H4 (cell line): ENCODE measurements at regions not wholly inside any gene's neighbourhood (a gene's known extent, or its start where the extent isn't known, plus 50 kb on each side); places are given as distances from the start of the nearest gene placed in this dataset.
A peak's percentile ranks its signal among the peaks of the same experiment; 100 is the strongest.

Source experiments
- DNase-seq: peaks from one replicate; pipeline ENCODE4 v3.0.0-alpha.2; 2015; ENCODE audit warnings: low spot score

DNA sequence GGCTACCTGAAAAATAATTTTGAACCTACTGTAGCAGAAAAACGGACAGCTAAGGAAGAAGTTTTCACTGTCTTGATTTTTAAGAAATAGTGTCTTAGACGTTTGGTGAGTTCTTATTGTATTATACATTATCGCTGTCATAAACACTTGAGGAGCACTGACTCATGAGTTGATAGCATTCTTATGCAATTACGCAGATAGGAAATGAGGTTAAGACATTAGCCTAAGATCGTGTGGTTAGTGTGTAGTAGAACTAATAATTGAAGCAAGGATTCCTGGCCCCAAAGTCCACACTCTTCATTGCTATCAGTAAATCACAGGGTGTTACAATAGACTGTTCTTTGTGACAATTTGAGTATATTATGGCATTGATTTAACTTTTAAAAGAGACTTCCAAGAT lies 238.1 kb downstream of the ARAP2 start:
- peak; percentile 57 for DNase-seq

DNA sequence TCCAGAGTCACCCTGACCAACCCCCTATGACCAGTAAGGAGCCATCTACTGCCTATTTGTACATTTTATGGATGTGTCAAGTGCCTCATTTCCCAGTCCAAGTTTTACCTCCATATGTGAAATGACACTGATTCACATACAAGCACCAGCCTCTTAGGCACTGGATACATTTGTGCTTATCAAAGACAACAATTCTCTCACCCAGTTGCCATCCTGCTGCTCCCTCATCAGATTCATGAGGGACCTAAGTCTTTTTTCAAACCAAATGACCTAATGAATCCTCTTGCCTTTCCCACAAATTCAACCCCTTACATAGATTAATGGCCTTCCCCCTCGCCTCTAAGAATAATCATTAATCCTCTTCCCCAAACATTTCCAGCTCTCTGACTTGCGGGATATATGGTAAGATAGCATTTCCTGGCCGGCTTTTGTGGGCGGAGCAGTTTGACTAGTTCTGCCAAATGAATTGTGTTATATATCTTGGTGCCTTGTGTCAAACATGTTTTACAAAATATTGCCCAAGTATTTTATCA lies 233.9 kb downstream of the ARAP2 start:
- DNase-seq, result no peak

DNA sequence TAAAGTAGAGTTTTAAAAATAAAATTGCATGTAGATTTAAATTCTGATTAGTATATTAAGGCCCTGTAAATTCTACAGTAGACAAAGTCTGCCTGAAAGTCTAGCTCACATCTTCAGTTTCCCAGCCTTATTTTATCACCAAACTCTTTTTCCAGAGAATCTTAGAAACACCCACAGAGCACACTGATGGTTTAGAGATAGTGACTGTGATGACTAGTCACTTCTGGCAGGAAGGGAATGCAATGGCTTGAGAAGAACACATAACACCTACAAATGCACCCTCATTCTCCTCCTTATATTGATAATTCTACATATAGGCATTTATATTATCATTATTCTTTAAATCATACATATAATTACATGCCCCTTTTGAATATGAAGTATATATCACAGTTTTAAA lies 232.9 kb downstream of the ARAP2 start:
- DNase-seq, result no peak

DNA sequence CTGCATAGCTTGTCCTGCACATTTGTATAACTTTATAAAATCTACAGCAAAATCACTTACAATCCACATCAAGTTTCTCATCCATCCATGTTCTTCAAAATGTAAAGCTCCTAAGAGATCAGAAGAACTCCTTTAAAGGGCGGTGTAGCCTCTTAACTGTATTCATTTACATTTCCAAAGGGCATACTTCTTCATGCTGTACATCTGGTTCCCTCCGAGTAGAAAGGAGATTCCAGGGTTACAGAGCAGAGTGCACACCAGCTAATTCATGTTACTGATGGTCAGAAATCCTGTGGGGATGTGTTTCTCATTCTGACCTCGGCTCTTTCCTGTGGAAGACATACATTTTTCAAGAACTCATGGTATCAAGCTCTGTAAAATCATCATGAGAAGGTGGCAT lies 231.8 kb downstream of the ARAP2 start:
- DNase-seq, result no peak

DNA sequence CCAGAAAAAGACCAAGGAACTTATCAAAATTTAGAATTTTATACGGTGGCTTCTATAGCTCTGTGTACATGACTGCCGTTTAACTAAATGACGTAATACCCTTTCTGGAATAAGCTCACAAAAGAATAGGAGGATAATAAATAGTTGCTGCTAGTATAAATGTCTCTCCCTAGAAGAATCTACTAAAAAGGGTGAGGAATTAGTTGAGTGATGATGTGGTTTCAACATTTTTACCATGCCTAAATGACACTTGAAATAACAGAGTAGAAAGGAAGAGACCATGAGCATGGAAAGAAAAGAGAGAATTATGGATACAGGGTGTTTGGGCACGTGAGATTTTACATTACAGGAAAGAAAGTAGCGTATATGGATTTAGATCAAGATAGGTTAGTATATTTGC lies 231.1 kb downstream of the ARAP2 start:
- DNase-seq, result no peak
